HEK293 (cell line): ENCODE measurements at regions not wholly inside any gene's neighbourhood (a gene's known extent, or its start where the extent isn't known, plus 50 kb on each side); places are given as distances from the start of the nearest gene placed in this dataset.

Experiments
- CTCF ChIA-PET: fragments of 350-600 bp; formaldehyde crosslinking; extraction: SDS; loops from one replicate; lab custom pipeline; 2021; ENCODE audit warnings: antibody characterized with exemption; lab: Yijun Ruan, JAX
- POLR2A ChIA-PET: fragments of 300-600 bp; formaldehyde crosslinking; extraction: SDS; loops from one replicate; lab custom pipeline; 2020; ENCODE audit warnings: antibody characterized with exemption, inconsistent platforms; lab: Yijun Ruan, JAX
- H3K27ac ChIP-seq: fragments of 200-500 bp; sonication (Bioruptor generic); 2 replicates; pipeline ENCODE4 v1.5.1; 2014; ENCODE audit warnings: low read depth, low read length, control low read depth, inconsistent platforms; ENCODE audit errors: extremely low read depth
- H3K36me3 ChIP-seq, 2 experiments: fragments of 200-500 bp in 1 of 2; sonication (Bioruptor generic) in 1 of 2; 1 replicate in 1 of 2; 2 replicates in 1 of 2; pipeline ENCODE4 v1.5.1; 2014 to 2017; ENCODE audit warnings: inconsistent platforms in 2 of 2, low read length in 2 of 2; ENCODE audit not compliant: control insufficient read depth in 2 of 2, insufficient read depth in 1 of 2
- H3K4me1 ChIP-seq: fragments of 200-500 bp; sonication (Bioruptor generic); 2 replicates; pipeline ENCODE4 v1.5.1; 2014; ENCODE audit warnings: mild to moderate bottlenecking, low read length, inconsistent platforms; ENCODE audit not compliant: control insufficient read depth, insufficient read depth
- H3K4me3 ChIP-seq: 2 replicates; pipeline ENCODE4 v1.5.1; 2011; ENCODE audit warnings: low read depth, mild to moderate bottlenecking, control low read depth, low read length, moderate library complexity
- H3K9me3 ChIP-seq: fragments of 200-500 bp; sonication (Bioruptor generic); 2 replicates; pipeline ENCODE4 v1.5.1; 2014; ENCODE audit warnings: low read depth, low read length, inconsistent platforms; ENCODE audit not compliant: control insufficient read depth, insufficient read depth
- HOXC10 ChIP-seq: sonication (generic); formaldehyde crosslinking; IDR thresholded peaks from 2 replicates; pipeline ENCODE4 v1.8.1; 2023; ENCODE audit warnings: mild to moderate bottlenecking, missing genetic modification reagents
- OVOL3 ChIP-seq: fragments of 450-650 bp; formaldehyde crosslinking; IDR thresholded peaks from 2 replicates; pipeline ENCODE4 v1.5.1; 2016; ENCODE audit warnings: missing biosample characterization, missing genetic modification characterization
- YY1 ChIP-seq: fragments of 450-650 bp; formaldehyde crosslinking; IDR thresholded peaks from 2 replicates; pipeline ENCODE4 v1.5.1; 2018; ENCODE audit warnings: missing biosample characterization, missing genetic modification characterization
- ZBTB26 ChIP-seq: fragments of 450-650 bp; formaldehyde crosslinking; optimal IDR thresholded peaks from 2 replicates; pipeline ENCODE3; 2016; ENCODE audit warnings: missing biosample characterization, mild to moderate bottlenecking, missing genetic modification characterization
- ZFHX2 ChIP-seq: fragments of 450-650 bp; formaldehyde crosslinking; conservative IDR thresholded peaks from 2 replicates; pipeline ENCODE4 v1.5.1; 2016; ENCODE audit warnings: missing biosample characterization, missing genetic modification characterization
- ZNF18 ChIP-seq: fragments of 450-650 bp; formaldehyde crosslinking; IDR thresholded peaks from 2 replicates; pipeline ENCODE4 v1.5.1; 2016; ENCODE audit warnings: missing biosample characterization, missing genetic modification characterization
- ZNF433 ChIP-seq: fragments of 450-650 bp; formaldehyde crosslinking; IDR thresholded peaks from 2 replicates; pipeline ENCODE4 v1.5.1; 2016; ENCODE audit warnings: missing biosample characterization, missing genetic modification characterization, low read depth
- ZNF664 ChIP-seq: fragments of 450-650 bp; formaldehyde crosslinking; IDR thresholded peaks from 2 replicates; pipeline ENCODE4 v1.5.1; 2016; ENCODE audit warnings: missing biosample characterization, missing genetic modification characterization
- ZNF677 ChIP-seq: fragments of 450-650 bp; IDR thresholded peaks from 2 replicates; pipeline ENCODE4 v1.5.0; 2018; ENCODE audit warnings: missing biosample characterization, mild to moderate bottlenecking, missing genetic modification characterization, moderate library complexity
- ZNF707 ChIP-seq: fragments of 450-650 bp; formaldehyde crosslinking; IDR thresholded peaks from 2 replicates; pipeline ENCODE4 v1.5.1; 2016; ENCODE audit warnings: missing biosample characterization, missing genetic modification characterization
- ZNF777 ChIP-seq: fragments of 450-650 bp; formaldehyde crosslinking; IDR thresholded peaks from 2 replicates; pipeline ENCODE4 v1.5.1; 2017; ENCODE audit warnings: missing biosample characterization, missing genetic modification characterization, borderline replicate concordance
- ZNF837 ChIP-seq: fragments of 450-650 bp; formaldehyde crosslinking; IDR thresholded peaks from 2 replicates; pipeline ENCODE4 v1.5.1; 2016; ENCODE audit warnings: missing biosample characterization, missing genetic modification characterization
- TF ChIP-seq, protein P1 (sequence below): fragments of 450-650 bp; formaldehyde crosslinking; IDR thresholded peaks from 2 replicates; pipeline ENCODE4 v1.5.1; 2017; ENCODE audit warnings: missing biosample characterization, missing genetic modification characterization
- TF ChIP-seq, protein P2 (sequence below): fragments of 450-650 bp; formaldehyde crosslinking; IDR thresholded peaks from 2 replicates; pipeline ENCODE4 v1.5.1; 2017; ENCODE audit warnings: missing biosample characterization, missing genetic modification characterization
- TF ChIP-seq, protein P3 (sequence below): fragments of 450-650 bp; formaldehyde crosslinking; IDR thresholded peaks from 2 replicates; pipeline ENCODE4 v1.5.1; 2017; ENCODE audit warnings: missing biosample characterization, missing genetic modification characterization
- TF ChIP-seq, protein P4 (sequence below): fragments of 450-650 bp; formaldehyde crosslinking; IDR thresholded peaks from 2 replicates; pipeline ENCODE4 v1.5.1; 2016; ENCODE audit warnings: missing biosample characterization, missing genetic modification characterization, borderline replicate concordance

GRCh38 chrX:144275843-144276242 lies 392.0 kb downstream of the UBE2NL start (continued):
- TF ChIP-seq, protein P1, sequence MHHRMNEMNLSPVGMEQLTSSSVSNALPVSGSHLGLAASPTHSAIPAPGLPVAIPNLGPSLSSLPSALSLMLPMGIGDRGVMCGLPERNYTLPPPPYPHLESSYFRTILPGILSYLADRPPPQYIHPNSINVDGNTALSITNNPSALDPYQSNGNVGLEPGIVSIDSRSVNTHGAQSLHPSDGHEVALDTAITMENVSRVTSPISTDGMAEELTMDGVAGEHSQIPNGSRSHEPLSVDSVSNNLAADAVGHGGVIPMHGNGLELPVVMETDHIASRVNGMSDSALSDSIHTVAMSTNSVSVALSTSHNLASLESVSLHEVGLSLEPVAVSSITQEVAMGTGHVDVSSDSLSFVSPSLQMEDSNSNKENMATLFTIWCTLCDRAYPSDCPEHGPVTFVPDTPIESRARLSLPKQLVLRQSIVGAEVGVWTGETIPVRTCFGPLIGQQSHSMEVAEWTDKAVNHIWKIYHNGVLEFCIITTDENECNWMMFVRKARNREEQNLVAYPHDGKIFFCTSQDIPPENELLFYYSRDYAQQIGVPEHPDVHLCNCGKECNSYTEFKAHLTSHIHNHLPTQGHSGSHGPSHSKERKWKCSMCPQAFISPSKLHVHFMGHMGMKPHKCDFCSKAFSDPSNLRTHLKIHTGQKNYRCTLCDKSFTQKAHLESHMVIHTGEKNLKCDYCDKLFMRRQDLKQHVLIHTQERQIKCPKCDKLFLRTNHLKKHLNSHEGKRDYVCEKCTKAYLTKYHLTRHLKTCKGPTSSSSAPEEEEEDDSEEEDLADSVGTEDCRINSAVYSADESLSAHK (tag by site-specific recombination) = no peak
- TF ChIP-seq OVOL3 (tag by site-specific recombination) = no peak

DNA sequence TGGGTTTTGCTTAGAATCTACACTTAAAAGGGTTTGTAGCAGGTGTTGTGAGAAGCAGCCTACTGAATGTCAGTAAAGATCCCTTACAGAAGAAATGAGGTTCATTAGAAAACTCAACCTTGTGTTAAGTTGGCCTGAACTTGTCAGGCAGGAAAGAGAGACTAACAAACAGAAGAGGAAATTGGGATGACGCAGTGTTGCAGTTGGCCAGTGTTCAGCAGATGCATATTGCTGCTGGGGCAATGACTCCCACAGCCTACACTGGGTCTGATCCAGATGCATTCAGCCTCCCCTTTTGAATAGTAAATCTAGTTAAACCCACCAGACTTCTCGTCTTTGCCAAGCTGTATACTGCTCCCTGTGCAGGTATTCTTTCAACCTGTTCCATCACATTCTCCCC lies 409.4 kb downstream of the UBE2NL start:
- Histone ChIP-seq H3K4me3 (no peak overlapping the region), H3K36me3 (no peaks in the 10 kb centered on the region), H3K9me3 (no peaks in the 10 kb centered on the region; the same call in 1 of the 2 replicates), H3K4me1 (no peaks in the 10 kb centered on the region), H3K27ac (no peak overlapping the region)
- ChIA-PET POLR2A (no interaction called here), CTCF (no interaction called here)
- no peak for TF ChIP-seq ZNF837 (tag by site-specific recombination)
- no peak for TF ChIP-seq YY1 (tag by site-specific recombination)
- TF ChIP-seq, protein P2, sequence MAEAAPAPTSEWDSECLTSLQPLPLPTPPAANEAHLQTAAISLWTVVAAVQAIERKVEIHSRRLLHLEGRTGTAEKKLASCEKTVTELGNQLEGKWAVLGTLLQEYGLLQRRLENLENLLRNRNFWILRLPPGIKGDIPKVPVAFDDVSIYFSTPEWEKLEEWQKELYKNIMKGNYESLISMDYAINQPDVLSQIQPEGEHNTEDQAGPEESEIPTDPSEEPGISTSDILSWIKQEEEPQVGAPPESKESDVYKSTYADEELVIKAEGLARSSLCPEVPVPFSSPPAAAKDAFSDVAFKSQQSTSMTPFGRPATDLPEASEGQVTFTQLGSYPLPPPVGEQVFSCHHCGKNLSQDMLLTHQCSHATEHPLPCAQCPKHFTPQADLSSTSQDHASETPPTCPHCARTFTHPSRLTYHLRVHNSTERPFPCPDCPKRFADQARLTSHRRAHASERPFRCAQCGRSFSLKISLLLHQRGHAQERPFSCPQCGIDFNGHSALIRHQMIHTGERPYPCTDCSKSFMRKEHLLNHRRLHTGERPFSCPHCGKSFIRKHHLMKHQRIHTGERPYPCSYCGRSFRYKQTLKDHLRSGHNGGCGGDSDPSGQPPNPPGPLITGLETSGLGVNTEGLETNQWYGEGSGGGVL = no peak
- TF ChIP-seq, protein P3, sequence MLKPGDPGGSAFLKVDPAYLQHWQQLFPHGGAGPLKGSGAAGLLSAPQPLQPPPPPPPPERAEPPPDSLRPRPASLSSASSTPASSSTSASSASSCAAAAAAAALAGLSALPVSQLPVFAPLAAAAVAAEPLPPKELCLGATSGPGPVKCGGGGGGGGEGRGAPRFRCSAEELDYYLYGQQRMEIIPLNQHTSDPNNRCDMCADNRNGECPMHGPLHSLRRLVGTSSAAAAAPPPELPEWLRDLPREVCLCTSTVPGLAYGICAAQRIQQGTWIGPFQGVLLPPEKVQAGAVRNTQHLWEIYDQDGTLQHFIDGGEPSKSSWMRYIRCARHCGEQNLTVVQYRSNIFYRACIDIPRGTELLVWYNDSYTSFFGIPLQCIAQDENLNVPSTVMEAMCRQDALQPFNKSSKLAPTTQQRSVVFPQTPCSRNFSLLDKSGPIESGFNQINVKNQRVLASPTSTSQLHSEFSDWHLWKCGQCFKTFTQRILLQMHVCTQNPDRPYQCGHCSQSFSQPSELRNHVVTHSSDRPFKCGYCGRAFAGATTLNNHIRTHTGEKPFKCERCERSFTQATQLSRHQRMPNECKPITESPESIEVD (tag by site-specific recombination) = no peak
- TF ChIP-seq ZNF433 (tag by site-specific recombination) = no peak
- no peak for TF ChIP-seq ZNF664
- no peak for TF ChIP-seq HOXC10
- TF ChIP-seq ZBTB26 = no peak
- TF ChIP-seq ZNF677 (tag by site-specific recombination) = no peak
- no peak for TF ChIP-seq ZNF18 (tag by site-specific recombination)
- TF ChIP-seq ZFHX2 = no peak
- TF ChIP-seq ZNF707 (tag by site-specific recombination) = no peak
- TF ChIP-seq, protein P4, sequence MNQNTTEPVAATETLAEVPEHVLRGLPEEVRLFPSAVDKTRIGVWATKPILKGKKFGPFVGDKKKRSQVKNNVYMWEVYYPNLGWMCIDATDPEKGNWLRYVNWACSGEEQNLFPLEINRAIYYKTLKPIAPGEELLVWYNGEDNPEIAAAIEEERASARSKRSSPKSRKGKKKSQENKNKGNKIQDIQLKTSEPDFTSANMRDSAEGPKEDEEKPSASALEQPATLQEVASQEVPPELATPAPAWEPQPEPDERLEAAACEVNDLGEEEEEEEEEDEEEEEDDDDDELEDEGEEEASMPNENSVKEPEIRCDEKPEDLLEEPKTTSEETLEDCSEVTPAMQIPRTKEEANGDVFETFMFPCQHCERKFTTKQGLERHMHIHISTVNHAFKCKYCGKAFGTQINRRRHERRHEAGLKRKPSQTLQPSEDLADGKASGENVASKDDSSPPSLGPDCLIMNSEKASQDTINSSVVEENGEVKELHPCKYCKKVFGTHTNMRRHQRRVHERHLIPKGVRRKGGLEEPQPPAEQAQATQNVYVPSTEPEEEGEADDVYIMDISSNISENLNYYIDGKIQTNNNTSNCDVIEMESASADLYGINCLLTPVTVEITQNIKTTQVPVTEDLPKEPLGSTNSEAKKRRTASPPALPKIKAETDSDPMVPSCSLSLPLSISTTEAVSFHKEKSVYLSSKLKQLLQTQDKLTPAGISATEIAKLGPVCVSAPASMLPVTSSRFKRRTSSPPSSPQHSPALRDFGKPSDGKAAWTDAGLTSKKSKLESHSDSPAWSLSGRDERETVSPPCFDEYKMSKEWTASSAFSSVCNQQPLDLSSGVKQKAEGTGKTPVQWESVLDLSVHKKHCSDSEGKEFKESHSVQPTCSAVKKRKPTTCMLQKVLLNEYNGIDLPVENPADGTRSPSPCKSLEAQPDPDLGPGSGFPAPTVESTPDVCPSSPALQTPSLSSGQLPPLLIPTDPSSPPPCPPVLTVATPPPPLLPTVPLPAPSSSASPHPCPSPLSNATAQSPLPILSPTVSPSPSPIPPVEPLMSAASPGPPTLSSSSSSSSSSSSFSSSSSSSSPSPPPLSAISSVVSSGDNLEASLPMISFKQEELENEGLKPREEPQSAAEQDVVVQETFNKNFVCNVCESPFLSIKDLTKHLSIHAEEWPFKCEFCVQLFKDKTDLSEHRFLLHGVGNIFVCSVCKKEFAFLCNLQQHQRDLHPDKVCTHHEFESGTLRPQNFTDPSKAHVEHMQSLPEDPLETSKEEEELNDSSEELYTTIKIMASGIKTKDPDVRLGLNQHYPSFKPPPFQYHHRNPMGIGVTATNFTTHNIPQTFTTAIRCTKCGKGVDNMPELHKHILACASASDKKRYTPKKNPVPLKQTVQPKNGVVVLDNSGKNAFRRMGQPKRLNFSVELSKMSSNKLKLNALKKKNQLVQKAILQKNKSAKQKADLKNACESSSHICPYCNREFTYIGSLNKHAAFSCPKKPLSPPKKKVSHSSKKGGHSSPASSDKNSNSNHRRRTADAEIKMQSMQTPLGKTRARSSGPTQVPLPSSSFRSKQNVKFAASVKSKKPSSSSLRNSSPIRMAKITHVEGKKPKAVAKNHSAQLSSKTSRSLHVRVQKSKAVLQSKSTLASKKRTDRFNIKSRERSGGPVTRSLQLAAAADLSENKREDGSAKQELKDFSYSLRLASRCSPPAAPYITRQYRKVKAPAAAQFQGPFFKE (tag by site-specific recombination) = no peak
- no peak for TF ChIP-seq ZNF777 (tag by site-specific recombination)
